Urothelium cell line (cell line): ENCODE measurements at regions not wholly inside any gene's neighbourhood (a gene's known extent, or its start where the extent isn't known, plus 50 kb on each side); places are given as distances from the start of the nearest gene placed in this dataset.
A peak's percentile ranks its signal among the peaks of the same experiment; 100 is the strongest.

ENCODE experiments used
- DNase-seq: peaks from one replicate; pipeline ENCODE4 v3.0.0; 2011; ENCODE audit warnings: low spot score, mixed read lengths
- FAIRE-seq: peaks from 2 replicates; lab custom pipeline; 2011; peaks lifted over from hg19 to GRCh38; lab: Jason Lieb, UNC

GRCh38 chr10:8460626-8461025 lies 406.1 kb downstream of the GATA3 start:
- FAIRE-seq (no peak), DNase-seq (no peak)

GRCh38 chr10:8462565-8462964 lies 408.1 kb downstream of the GATA3 start:
- DNase-seq (no peak), FAIRE-seq (no peak)

- DNase-seq = no peak
- FAIRE-seq = no peak
Observed at GRCh38 chr10:8463853-8464252, 409.4 kb downstream of the GATA3 start.

GRCh38 chr10:8468477-8468876 lies 414.0 kb downstream of the GATA3 start:
- DNase-seq (no peak), FAIRE-seq (no peak)

- DNase-seq (no peak), FAIRE-seq (no peak)
Observed at GRCh38 chr10:8473205-8473604, 418.7 kb downstream of the GATA3 start.

GRCh38 chr10:8477300-8477699 lies 422.8 kb downstream of the GATA3 start:
- no peak for DNase-seq
- no peak for FAIRE-seq

- no peak for FAIRE-seq
- DNase-seq = no peak
Observed at GRCh38 chr10:8481718-8482504, 427.4 kb downstream of the GATA3 start.

- DNase-seq (no peak), FAIRE-seq (no peak)
Observed at GRCh38 chr10:8485032-8485431, 430.5 kb downstream of the GATA3 start.

GRCh38 chr10:8487346-8487745 lies 432.9 kb downstream of the GATA3 start:
- FAIRE-seq = no peak
- DNase-seq = peak; percentile 11

GRCh38 chr10:8489232-8489631 lies 434.7 kb downstream of the GATA3 start:
- FAIRE-seq = no peak
- no peak for DNase-seq

GRCh38 chr10:8489823-8490222 lies 435.3 kb downstream of the GATA3 start:
- DNase-seq = no peak

GRCh38 chr10:8498290-8498689 lies 443.8 kb downstream of the GATA3 start:
- FAIRE-seq = no peak
- DNase-seq = no peak

More at GRCh38 chr10:8489823-8490222, 435.3 kb downstream of the GATA3 start:
- FAIRE-seq = no peak

GRCh38 chr10:8498881-8499280 lies 444.4 kb downstream of the GATA3 start:
- FAIRE-seq (no peak), DNase-seq (no peak)

- DNase-seq = no peak
- no peak for FAIRE-seq
Observed at GRCh38 chr10:8499312-8499711, 444.8 kb downstream of the GATA3 start.

- DNase-seq = no peak
- FAIRE-seq = no peak
Observed at GRCh38 chr10:8499752-8500390, 445.4 kb downstream of the GATA3 start.

GRCh38 chr10:8502573-8502972 lies 448.1 kb downstream of the GATA3 start:
- FAIRE-seq (no peak), DNase-seq (no peak)

- FAIRE-seq (no peak), DNase-seq (no peak)
Observed at GRCh38 chr10:8504499-8504898, 450.0 kb downstream of the GATA3 start.

GRCh38 chr10:8507156-8507555 lies 452.7 kb downstream of the GATA3 start:
- DNase-seq = no peak
- FAIRE-seq = no peak

- DNase-seq (no peak), FAIRE-seq (no peak)
Observed at GRCh38 chr10:8508882-8509281, 454.4 kb downstream of the GATA3 start.

GRCh38 chr10:8510471-8510870 lies 456.0 kb downstream of the GATA3 start:
- no peak for DNase-seq
- no peak for FAIRE-seq

GRCh38 chr10:8511026-8511425 lies 456.5 kb downstream of the GATA3 start:
- no peak for FAIRE-seq
- no peak for DNase-seq
